Testis (tissue), 2 donors: ENCODE measurements at regions not wholly inside any gene's neighbourhood (a gene's known extent, or its start where the extent isn't known, plus 50 kb on each side); places are given as distances from the start of the nearest gene placed in this dataset.
"Not testable (repeated sequence)": the region's sequence is repeated elsewhere in the genome, so short reads cannot be mapped to it uniquely, and the experiment has no call there.

Source experiments
- DNase-seq: peaks from one replicate; pipeline ENCODE4 v3.0.0-alpha.2; 2019
- H3K27ac ChIP-seq, 2 donors: fragments of 200-600 bp; sonication (generic); one replicate each; pipeline ENCODE4 v1.5.1; 2019
- H3K27me3 ChIP-seq: fragments of 200-600 bp; sonication (generic); one replicate; pipeline ENCODE4 v1.5.1; 2019
- H3K36me3 ChIP-seq: fragments of 200-600 bp; sonication (generic); one replicate; pipeline ENCODE4 v1.5.1; 2017; ENCODE audit warnings: low read depth; ENCODE audit errors: missing control alignments
- H3K4me1 ChIP-seq: fragments of 200-600 bp; sonication (generic); one replicate; pipeline ENCODE4 v1.5.1; 2019
- H3K4me3 ChIP-seq, 2 donors: fragments of 200-600 bp; sonication (generic); one replicate each; pipeline ENCODE4 v1.5.1; 2017 to 2019
- H3K9me3 ChIP-seq: fragments of 200-600 bp; sonication (generic); one replicate; pipeline ENCODE4 v1.5.1; 2017
- POLR2A ChIP-seq: fragments of 450-650 bp; IDR thresholded peaks from one replicate; pipeline ENCODE4 v1.6.1; 2017; ENCODE audit warnings: antibody characterized with exemption, mild to moderate bottlenecking, moderate library complexity
- WGBS, 2 donors: methylation state at CpG; one replicate each; pipeline ENCODE4 v1.1.5; 2018; 5-methylcytosine and 5-hydroxymethylcytosine counted together
- intact Hi-C: fragments of 100-400 bp; cut with DNase I; formaldehyde crosslinking; loops from one replicate; pipeline ENCODE4 v1.15.1; 2023; ENCODE audit warnings: low total_unique reads
- TF ChIP-seq, protein P1 (sequence below), 3 experiments: fragments of 450-650 bp in 2 of 3; fragments of 200-600 bp in 1 of 3; sonication (generic) in 1 of 3; IDR thresholded peaks; one replicate each; pipeline ENCODE4 v1.5.1; 2016 to 2019; ENCODE audit warnings: antibody characterized with exemption in 3 of 3, mild to moderate bottlenecking in 2 of 3, moderate library complexity in 1 of 3

DNA sequence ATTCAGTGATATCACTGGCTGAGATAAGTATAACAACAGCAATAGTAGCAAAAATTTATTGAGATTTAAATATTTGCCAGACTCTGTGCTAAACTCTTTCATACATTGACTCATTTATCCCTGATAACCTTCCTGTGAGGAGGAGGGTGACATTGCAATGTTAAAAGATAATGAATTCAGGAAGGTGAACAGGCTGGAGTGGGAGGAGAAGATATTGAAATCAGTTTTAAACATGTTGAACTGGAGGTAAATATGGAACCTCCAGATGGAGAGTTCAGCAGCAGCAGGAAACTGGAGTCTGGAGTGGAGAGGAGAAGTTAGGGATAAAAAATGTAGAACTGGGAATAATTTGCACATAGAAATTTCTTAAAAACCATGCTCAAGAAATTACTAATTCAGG lies 142.0 kb upstream of the FAT3 start:
- H3K36me3 ChIP-seq: no peaks in the 10 kb centered on the region
- H3K9me3 ChIP-seq: no peaks in the 10 kb centered on the region
- no peak overlapping the region for H3K4me3 ChIP-seq
- H3K4me1 ChIP-seq: no peaks in the 10 kb centered on the region
- H3K27me3 ChIP-seq: no peaks in the 10 kb centered on the region
- intact Hi-C loops: no loop called here
- H3K27ac ChIP-seq: no peak overlapping the region
- TF ChIP-seq POLR2A: no peak
- no peak for DNase-seq

DNA sequence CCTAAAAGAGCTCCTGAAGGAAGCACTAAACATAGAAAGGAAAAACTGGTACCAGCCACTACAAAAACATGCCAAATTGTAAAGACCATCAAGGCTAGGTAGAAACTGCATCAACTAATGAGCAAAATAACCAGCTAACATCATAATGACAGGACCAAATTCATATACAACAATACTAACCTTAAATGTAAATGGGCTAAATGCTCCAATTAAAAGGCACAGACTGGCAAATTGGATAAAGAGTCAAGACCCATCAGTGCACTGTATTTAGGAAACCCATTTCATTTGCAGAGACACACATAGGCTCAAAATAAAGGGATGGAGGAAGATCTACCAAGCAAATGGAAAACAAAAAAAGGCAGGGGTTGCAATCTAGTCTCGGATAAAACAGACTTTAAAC lies 150.1 kb upstream of the FAT3 start:
- H3K27ac ChIP-seq, H3K4me3 ChIP-seq, H3K36me3 ChIP-seq, intact Hi-C loops, DNase-seq, H3K27me3 ChIP-seq, H3K9me3 ChIP-seq, H3K4me1 ChIP-seq: not testable (repeated sequence)
- WGBS, 2 donors: 77 to 100% methylated on average over 1 of the region's 1 CpG

DNA sequence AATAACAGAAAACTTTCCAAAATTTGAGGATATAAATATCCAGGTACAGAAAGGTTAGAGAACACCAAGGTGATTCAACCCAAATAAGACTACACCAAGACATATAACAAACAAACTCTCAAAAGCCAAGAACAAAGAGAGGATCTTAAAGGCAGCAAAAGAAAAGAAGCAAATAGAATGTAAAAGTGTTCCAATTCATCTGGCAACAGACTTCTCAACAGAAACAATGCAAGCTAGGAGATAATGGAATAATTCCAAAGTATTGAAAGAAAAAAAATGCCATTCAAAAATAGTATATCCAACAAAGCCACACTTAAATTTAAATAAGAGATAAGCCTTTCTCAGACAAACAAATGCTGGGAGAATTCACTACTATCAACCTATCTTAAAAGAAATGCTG lies 153.0 kb upstream of the FAT3 start:
- Histone ChIP-seq H3K4me3 (no peak overlapping the region), H3K27ac (no peak overlapping the region), H3K9me3 (no peaks in the 10 kb centered on the region), H3K27me3 (no peaks in the 10 kb centered on the region), H3K36me3 (no peaks in the 10 kb centered on the region), H3K4me1 (no peaks in the 10 kb centered on the region)
- DNase-seq: no peak
- TF ChIP-seq POLR2A: no peak
- intact Hi-C loops: no loop called here

DNA sequence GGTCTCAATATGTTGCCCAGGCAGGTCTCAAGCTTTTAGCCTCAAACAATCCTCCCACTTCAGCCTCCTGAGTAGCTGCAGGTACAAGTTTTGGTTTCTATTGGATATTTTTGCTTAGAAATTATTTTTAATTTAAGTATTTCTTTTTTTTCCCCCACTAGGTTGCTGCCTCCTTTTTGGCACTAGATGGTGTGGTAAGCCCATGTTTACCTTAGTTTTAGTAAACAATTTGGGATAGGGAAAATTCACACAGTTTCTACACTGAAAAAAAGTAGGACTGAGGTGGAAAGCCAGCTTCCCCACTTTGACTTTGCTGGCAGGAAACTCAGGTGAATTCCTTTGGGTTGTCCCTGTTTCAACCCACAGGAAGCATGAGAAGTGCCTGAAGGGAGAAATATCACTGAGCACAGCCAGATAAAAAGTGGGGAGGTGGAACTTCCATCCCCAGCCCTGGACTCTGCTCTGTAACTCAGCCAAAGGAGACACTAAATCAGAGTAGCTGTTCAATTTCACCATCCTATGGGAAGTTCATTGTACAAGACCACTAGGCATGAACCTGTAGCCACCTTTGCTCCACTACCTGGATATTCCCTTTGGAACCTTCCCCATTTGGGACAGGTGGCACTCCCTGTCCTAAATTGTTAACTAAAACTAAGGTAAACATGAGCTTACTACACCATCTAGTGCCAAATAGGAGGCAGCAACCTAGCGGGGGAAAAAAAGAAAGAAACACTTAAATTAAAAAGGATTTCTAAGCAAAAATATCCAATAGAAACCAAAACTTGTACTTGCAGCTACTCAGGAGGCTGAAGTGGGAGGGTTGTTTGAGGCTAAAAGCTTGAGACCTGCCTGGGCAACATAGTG lies 154.4 kb upstream of the FAT3 start:
- Histone ChIP-seq H3K27me3 (no peaks in the 10 kb centered on the region), H3K27ac (no peak overlapping the region), H3K4me3 (no peak overlapping the region), H3K36me3 (no peaks in the 10 kb centered on the region), H3K9me3 (no peaks in the 10 kb centered on the region), H3K4me1 (no peaks in the 10 kb centered on the region)
- TF ChIP-seq, protein P1, sequence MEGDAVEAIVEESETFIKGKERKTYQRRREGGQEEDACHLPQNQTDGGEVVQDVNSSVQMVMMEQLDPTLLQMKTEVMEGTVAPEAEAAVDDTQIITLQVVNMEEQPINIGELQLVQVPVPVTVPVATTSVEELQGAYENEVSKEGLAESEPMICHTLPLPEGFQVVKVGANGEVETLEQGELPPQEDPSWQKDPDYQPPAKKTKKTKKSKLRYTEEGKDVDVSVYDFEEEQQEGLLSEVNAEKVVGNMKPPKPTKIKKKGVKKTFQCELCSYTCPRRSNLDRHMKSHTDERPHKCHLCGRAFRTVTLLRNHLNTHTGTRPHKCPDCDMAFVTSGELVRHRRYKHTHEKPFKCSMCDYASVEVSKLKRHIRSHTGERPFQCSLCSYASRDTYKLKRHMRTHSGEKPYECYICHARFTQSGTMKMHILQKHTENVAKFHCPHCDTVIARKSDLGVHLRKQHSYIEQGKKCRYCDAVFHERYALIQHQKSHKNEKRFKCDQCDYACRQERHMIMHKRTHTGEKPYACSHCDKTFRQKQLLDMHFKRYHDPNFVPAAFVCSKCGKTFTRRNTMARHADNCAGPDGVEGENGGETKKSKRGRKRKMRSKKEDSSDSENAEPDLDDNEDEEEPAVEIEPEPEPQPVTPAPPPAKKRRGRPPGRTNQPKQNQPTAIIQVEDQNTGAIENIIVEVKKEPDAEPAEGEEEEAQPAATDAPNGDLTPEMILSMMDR (IDR thresholded peaks at IDR 0.05): no peak
- TF ChIP-seq POLR2A: no peak
- intact Hi-C loops: no loop called here
- 75 to 90% methylated on average over 1 of the region's 1 CpG for WGBS, 2 donors
- DNase-seq: no peak

DNA sequence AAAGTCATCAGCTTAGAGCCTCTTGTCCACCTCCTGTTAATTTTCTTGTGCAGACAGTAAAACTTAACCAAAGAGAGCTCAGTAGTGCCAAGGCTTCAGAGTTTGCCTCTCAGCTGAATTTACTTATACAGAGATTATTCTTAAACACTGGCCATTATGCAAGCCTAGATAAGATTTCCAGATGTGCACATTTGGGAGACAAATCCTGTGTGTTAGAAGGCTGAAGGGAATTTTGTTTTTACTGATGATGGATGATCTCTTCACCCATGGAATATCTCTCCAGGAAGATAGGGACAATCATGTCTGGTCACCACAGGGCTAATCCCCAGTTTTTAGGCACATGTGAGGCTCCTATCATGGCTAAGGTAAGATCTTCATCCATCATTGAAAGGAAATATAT lies 157.6 kb upstream of the FAT3 start:
- Histone ChIP-seq H3K9me3 (no peaks in the 10 kb centered on the region), H3K27ac (no peak overlapping the region), H3K4me3 (no peak overlapping the region), H3K27me3 (no peaks in the 10 kb centered on the region), H3K36me3 (no peaks in the 10 kb centered on the region), H3K4me1 (no peaks in the 10 kb centered on the region)
- TF ChIP-seq POLR2A: no peak
- TF ChIP-seq, protein P1 (IDR thresholded peaks at IDR 0.05): no peak
- intact Hi-C loops: no loop called here
- no peak for DNase-seq

DNA sequence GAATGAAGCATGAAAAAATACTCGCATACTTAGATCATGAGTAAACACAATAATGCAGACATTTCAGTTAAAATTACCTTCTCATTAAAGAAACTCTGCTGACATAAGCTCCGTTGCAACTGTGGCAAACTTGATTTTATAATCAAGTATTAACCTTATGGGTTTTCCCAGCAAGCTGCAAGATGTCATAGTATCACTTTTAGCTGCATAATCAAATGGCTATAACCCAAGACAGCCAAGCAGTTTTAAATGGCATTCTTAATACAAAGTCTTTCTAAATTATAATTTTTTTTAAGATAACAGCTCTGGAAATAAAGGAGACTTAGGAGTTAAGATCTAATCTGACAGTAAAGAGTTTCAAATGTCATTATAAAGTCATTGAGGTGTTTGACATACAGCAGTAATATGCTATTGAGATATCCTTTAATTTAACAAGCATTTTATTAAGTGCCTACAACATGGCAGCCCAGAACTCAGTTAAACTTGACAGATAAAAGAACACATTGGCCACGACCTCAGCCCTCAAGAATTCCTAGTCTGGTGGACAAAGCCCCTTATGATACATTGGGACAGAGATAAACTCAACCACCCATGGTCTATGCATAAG lies 163.1 kb upstream of the FAT3 start:
- 72 to 75% methylated on average over 3 of the region's 3 CpGs for WGBS, 2 donors
- H3K27ac ChIP-seq: no peak overlapping the region
- no peak overlapping the region for H3K4me3 ChIP-seq
- no peak for DNase-seq
- no peak for TF ChIP-seq POLR2A
- TF ChIP-seq, protein P1 (IDR thresholded peaks at IDR 0.05): no peak
- no peaks in the 10 kb centered on the region for H3K9me3 ChIP-seq
- no peaks in the 10 kb centered on the region for H3K27me3 ChIP-seq
- H3K36me3 ChIP-seq: no peaks in the 10 kb centered on the region
- intact Hi-C loops: no loop called here
- H3K4me1 ChIP-seq: no peaks in the 10 kb centered on the region
